Stomach (tissue), 8 donors: ENCODE measurements at regions not wholly inside any gene's neighbourhood (a gene's known extent, or its start where the extent isn't known, plus 50 kb on each side); places are given as distances from the start of the nearest gene placed in this dataset.

Experiments used
- DNase-seq, 2 donors: peaks; one replicate each; pipeline versions ENCODE4 v3.0.0 to v3.0.0-alpha.2; 2013 to 2019
- H3K27ac ChIP-seq, 5 donors: fragments of 200-600 bp in 4 of 5; sonication (generic) in 4 of 5; one replicate each; pipeline ENCODE4 v1.5.1; 2013 to 2019; ENCODE audit warnings: mild to moderate bottlenecking in 1 of 5, moderate library complexity in 1 of 5
- H3K27me3 ChIP-seq, 3 donors: fragments of 200-600 bp; sonication (generic); one replicate each; pipeline ENCODE4 v1.5.1; 2017 to 2019; ENCODE audit warnings: mixed run types in 1 of 3
- H3K36me3 ChIP-seq, 4 donors: fragments of 200-600 bp; sonication (generic); 1 replicate in 3 of 4; 2 replicates in 1 of 4; pipeline ENCODE4 v1.5.1; 2016 to 2019
- H3K4me1 ChIP-seq, 4 donors: fragments of 200-600 bp; sonication (generic); one replicate each; pipeline ENCODE4 v1.5.1; 2016 to 2019
- H3K4me3 ChIP-seq, 4 donors: fragments of 200-600 bp; sonication (generic) in 3 of 4; one replicate each; pipeline ENCODE4 v1.5.1; 2016 to 2019; ENCODE audit warnings: mild to moderate bottlenecking in 1 of 4
- H3K9me3 ChIP-seq, 4 donors: fragments of 200-600 bp; sonication (generic); one replicate each; pipeline ENCODE4 v1.5.1; 2016 to 2019
- EP300 ChIP-seq: sonication (generic); formaldehyde crosslinking; IDR thresholded peaks from one replicate; pipeline ENCODE4 v1.6.1; 2017; ENCODE audit warnings: antibody characterized with exemption
- POLR2A ChIP-seq, 4 donors: fragments of 450-650 bp; IDR thresholded peaks; one replicate each; pipeline ENCODE4 v1.6.1; 2016; ENCODE audit warnings: antibody characterized with exemption in 4 of 4, control low read depth in 2 of 4, mild to moderate bottlenecking in 1 of 4, moderate library complexity in 1 of 4
- POLR2AphosphoS5 ChIP-seq, 3 donors: sonication (generic); formaldehyde crosslinking; IDR thresholded peaks; one replicate each; pipeline ENCODE4 v1.6.1; 2016; ENCODE audit warnings: antibody characterized with exemption in 3 of 3
- WGBS, 5 donors: extraction: QIAGEN DNeasy Blood & Tissue Kit in 3 of 5; methylation state at CpG; one replicate each; pipeline versions ENCODE4 v1.1.5 to v1.1.7; 2013 to 2018; 5-methylcytosine and 5-hydroxymethylcytosine counted together
- intact Hi-C: fragments of 100-400 bp; cut with DNase I; formaldehyde crosslinking; loops from one replicate; pipeline ENCODE4 v1.15.1; 2023; ENCODE audit warnings: low total_unique reads
- TF ChIP-seq, protein P1 (sequence below), 7 experiments: fragments of 450-650 bp in 4 of 7; fragments of 200-600 bp in 3 of 7; sonication (generic) in 3 of 7; IDR thresholded peaks; one replicate each; pipeline ENCODE4 v1.5.1; 2016 to 2019; ENCODE audit warnings: antibody characterized with exemption in 7 of 7, control low read depth in 2 of 7, mild to moderate bottlenecking in 1 of 7
- donor health status: healthy with polysubstance abuse.
- donor health status: Bipolar disorder and iron deficiency.
- donor health status: healthy.

DNA sequence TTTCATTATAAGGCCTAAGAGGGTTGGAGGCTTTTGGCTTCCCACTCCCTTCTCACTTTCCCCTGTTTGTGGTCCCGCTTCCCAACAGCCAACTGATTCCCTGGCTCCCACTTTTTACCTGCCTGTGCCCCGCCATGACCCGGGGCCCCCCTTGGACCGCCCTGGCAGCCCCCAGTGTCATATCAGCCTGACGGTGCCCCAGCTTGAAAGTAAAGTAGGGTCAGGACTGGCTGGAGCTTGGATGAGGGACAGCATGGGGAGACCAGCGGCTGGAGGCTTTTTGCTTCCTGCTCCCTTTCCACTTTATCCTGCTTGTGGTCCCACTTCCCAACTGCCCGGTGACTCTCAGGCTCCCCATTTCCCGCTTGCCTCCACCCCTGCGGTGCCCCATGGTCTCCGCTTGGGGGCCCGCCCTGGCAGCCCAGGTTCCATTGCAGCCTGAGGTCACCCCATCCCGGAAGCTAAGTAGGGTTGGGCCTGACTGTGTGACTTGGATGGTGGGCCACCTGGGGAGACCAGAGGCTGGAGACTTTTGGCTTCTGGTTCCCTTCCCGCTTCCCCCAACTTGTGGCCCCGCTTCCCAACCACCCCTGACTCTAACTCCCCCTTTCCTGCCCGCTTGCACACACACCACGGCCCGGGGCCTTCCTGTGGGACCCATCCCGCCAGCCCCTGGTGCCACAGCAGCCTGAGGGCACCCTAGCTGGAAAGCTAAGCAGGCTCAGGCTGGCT, 2274.7 kb downstream of the TP53TG3F start:
- no peak overlapping the region for H3K27ac ChIP-seq
- H3K27me3 ChIP-seq, result no peaks in the 10 kb centered on the region
- DNase-seq, result no peak
- no peaks in the 10 kb centered on the region for H3K36me3 ChIP-seq
- intact Hi-C loops, result loop anchor here (10.0 kb wide), 1 partner anchor 61 kb away; no protein-coding TSS in a partner anchor
- peaks cover 0 to 84% (median 50%) of the 10 kb centered on the region in 4 donors for H3K9me3 ChIP-seq
- 68 to 76% (median 73%) methylated on average over 16 to 18 of the region's 18 CpGs for WGBS, 5 donors
- TF ChIP-seq, protein P1, sequence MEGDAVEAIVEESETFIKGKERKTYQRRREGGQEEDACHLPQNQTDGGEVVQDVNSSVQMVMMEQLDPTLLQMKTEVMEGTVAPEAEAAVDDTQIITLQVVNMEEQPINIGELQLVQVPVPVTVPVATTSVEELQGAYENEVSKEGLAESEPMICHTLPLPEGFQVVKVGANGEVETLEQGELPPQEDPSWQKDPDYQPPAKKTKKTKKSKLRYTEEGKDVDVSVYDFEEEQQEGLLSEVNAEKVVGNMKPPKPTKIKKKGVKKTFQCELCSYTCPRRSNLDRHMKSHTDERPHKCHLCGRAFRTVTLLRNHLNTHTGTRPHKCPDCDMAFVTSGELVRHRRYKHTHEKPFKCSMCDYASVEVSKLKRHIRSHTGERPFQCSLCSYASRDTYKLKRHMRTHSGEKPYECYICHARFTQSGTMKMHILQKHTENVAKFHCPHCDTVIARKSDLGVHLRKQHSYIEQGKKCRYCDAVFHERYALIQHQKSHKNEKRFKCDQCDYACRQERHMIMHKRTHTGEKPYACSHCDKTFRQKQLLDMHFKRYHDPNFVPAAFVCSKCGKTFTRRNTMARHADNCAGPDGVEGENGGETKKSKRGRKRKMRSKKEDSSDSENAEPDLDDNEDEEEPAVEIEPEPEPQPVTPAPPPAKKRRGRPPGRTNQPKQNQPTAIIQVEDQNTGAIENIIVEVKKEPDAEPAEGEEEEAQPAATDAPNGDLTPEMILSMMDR (IDR thresholded peaks at IDR 0.05), result no peak
- TF ChIP-seq EP300 (no peak), POLR2A (IDR thresholded peaks at IDR 0.05) (no peak), POLR2AphosphoS5 (IDR thresholded peaks at IDR 0.05) (no peak)
- H3K4me3 ChIP-seq, result no peak overlapping the region
- no peaks in the 10 kb centered on the region for H3K4me1 ChIP-seq

DNA sequence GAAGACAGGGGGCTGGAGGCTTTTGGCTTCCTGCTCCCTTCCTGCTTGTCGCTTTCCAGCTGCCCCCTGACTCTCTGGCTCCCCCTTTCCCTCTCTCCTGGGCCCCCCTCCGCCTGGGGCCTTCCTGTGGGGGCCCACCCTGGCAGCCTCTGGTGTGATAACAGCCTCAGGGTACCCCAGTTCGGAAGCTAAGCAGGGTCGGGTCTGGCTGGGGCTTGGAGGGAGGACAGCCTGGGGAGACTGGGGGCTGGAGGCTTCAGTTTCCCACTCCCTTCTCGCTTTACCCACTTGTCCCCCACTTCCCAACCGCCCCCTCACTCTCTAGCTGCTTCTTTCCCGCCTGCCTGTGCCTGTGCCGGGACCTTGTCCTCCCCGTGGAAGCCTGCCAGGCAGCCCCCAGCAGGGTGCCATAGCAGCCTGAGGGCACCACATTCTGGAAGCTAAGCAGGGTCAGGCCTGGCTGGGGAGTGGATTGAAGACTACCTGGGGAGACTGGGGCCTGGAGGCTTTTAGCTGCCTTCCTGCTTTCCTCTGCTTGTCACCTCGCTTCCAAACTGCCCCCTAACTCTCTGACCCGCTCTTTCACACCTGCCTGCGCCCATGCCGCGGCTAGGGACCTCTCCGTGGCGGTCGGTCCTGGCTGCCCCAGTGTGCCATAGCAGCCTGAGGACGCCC, 2275.5 kb downstream of the TP53TG3F start:
- Histone ChIP-seq H3K27me3 (no peaks in the 10 kb centered on the region), H3K4me3 (no peak overlapping the region), H3K36me3 (no peaks in the 10 kb centered on the region), H3K9me3 (peaks cover 0 to 81% (median 46%) of the 10 kb centered on the region in 4 donors), H3K4me1 (no peaks in the 10 kb centered on the region), H3K27ac (no peak overlapping the region)
- no peak for DNase-seq
- intact Hi-C loops, result loop anchor here (10.0 kb wide), 1 partner anchor 60 kb away; no protein-coding TSS in a partner anchor
- 61 to 75% (median 68%) methylated on average over 16 to 18 of the region's 18 CpGs for WGBS, 5 donors
- TF ChIP-seq EP300 (no peak), POLR2AphosphoS5 (IDR thresholded peaks at IDR 0.05) (no peak), POLR2A (IDR thresholded peaks at IDR 0.05) (no peak)
- TF ChIP-seq, protein P1 (IDR thresholded peaks at IDR 0.05), result no peak

DNA sequence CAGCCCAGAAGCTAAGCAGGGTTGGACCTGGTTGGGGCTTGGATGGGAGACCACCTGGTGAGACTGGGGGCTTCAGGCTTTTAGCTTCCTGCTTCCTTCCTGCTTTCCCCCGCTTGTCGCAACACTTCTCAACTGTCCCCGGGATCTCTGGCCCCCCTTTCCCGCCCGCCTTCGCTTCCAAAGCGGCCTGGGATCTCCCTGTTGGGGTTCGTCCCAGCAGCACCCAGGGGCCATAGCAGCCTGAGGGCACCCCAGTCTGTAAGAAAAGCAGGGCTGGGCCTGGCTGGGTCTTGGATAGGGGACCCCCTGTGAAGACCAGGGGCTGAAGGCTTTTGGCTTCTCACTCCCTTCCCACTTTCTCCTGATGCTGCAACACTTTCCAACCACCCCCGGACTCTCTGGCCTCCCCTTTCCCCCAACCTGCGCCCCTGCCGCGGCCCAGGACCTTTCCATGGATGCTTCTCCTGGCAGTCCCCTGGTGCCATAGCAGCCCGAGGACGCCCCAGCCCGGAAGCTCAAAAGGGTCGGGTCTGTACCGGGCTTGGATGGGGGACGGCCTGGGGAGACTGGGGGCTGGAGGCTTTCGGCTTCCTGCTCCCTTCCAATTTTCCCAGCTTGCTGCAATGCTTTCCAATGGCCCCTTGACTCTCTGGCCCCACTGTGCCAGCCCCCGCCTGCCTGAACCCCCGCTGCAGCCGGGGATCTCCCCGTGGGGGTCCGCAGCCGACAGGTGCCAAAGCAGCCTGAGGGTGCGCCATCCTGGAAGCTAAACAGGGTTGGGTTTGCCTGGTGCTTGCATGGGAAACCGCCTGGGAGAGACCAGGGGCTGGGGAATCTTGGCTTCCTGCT, 2276.2 kb downstream of the TP53TG3F start:
- no peaks in the 10 kb centered on the region for H3K36me3 ChIP-seq
- no peak for DNase-seq
- H3K4me3 ChIP-seq, result no peak overlapping the region
- no peak overlapping the region for H3K27ac ChIP-seq
- WGBS, 5 donors, result 84 to 89% (median 86%) methylated on average over 24 to 27 of the region's 27 CpGs
- peaks cover 0 to 80% (median 42%) of the 10 kb centered on the region in 4 donors for H3K9me3 ChIP-seq
- TF ChIP-seq POLR2AphosphoS5 (IDR thresholded peaks at IDR 0.05), result no peak
- TF ChIP-seq, protein P1 (IDR thresholded peaks at IDR 0.05), result no peak
- TF ChIP-seq EP300, result no peak
- no peaks in the 10 kb centered on the region for H3K27me3 ChIP-seq
- H3K4me1 ChIP-seq, result no peaks in the 10 kb centered on the region
- intact Hi-C loops, result loop anchor here (10.0 kb wide), 1 partner anchor 59 kb away; no protein-coding TSS in a partner anchor

DNA sequence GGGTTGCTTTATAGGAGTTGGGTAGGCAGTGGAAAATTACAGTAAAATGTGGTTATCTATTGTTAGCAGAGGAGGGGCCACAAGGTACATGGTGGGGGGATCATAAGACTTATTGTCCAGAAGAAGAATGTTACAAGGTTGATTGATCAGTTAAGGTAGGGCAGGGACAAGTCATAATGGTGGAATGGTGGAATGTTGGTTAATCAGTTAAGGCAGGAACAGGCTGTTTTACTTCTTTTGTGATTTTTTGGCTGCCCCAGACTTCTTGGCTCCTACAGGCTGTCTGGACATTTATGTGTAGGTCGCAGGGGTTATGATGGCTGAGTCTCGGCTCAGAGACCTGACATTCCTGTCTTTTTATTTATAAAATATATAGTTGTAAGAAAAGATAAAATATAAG, 2277.1 kb downstream of the TP53TG3F start:
- intact Hi-C loops, result loop anchor here (10.0 kb wide), 1 partner anchor 58 kb away; no protein-coding TSS in a partner anchor
- DNase-seq, result no peak
- H3K4me3 ChIP-seq, result no peak overlapping the region
- no peaks in the 10 kb centered on the region for H3K27me3 ChIP-seq
- peaks cover 0 to 79% (median 37%) of the 10 kb centered on the region in 4 donors for H3K9me3 ChIP-seq
- TF ChIP-seq, protein P1 (IDR thresholded peaks at IDR 0.05), result no peak
- TF ChIP-seq EP300, result no peak
- no peak for TF ChIP-seq POLR2AphosphoS5 (IDR thresholded peaks at IDR 0.05)
- TF ChIP-seq POLR2A (IDR thresholded peaks at IDR 0.05), result no peak
- H3K36me3 ChIP-seq, result no peaks in the 10 kb centered on the region
- no peaks in the 10 kb centered on the region for H3K4me1 ChIP-seq
- 53 to 77% (median 69%) methylated on average over 2 of the region's 2 CpGs for WGBS, 5 donors
- no peak overlapping the region for H3K27ac ChIP-seq
